ENCODE measurements at regions not wholly inside any gene's neighbourhood (a gene's known extent, or its start where the extent isn't known, plus 50 kb on each side); places are given as distances from the start of the nearest gene placed in this dataset.

- POLR2A ChIA-PET (ENCODE audit: partially characterized antibody) = no interaction called here
- no peaks in the 10 kb centered on the region for H3K27me3 ChIP-seq (replicated peaks in 1 of 4; ENCODE audit: control insufficient read depth in 3 of 4, extremely low read depth in 1 of 4, insufficient read depth in 3 of 4, low read length in 3 of 4)
- 85% methylated on average over 2 of the region's 2 CpGs; no CpG with 5 or more reads in 1 of the 2 experiments for WGBS, 2 experiments (ENCODE audit: extremely low coverage in 1 of 2, insufficient coverage in 1 of 2, insufficient read length in 1 of 2, insufficient replicate concordance in 2 of 2, low coverage in 1 of 2, low lambda C conversion rate in 2 of 2, missing lambda C conversion rate in 1 of 2)
- no peak overlapping the region for H2BK5ac ChIP-seq (ENCODE audit: low read depth, low read length)
- H3K9ac ChIP-seq (replicated peaks in 1 of 4; ENCODE audit: extremely low read depth in 1 of 4, low read depth in 3 of 4, low read length in 3 of 4) = no peak overlapping the region
- H2AFZ ChIP-seq (ENCODE audit: low read length) = no peak overlapping the region
- no peak overlapping the region for H4K5ac ChIP-seq (ENCODE audit: insufficient read length, low read depth, low read length)
- H2BK20ac ChIP-seq (ENCODE audit: low read length) = no peak overlapping the region
- no peak overlapping the region for H4K91ac ChIP-seq (replicated peaks; ENCODE audit: insufficient read length, low read length)
- no peaks in the 10 kb centered on the region for H3K9me3 ChIP-seq (ENCODE audit: insufficient read depth in 2 of 2, low read depth in 1 of 2, low read length in 1 of 2)
- no peaks in the 10 kb centered on the region for H4K20me1 ChIP-seq (replicated peaks in 1 of 2; ENCODE audit: control insufficient read depth in 1 of 2, insufficient read depth in 2 of 2, low read length in 2 of 2)
- no peak overlapping the region for H3K23ac ChIP-seq (ENCODE audit: insufficient read length)
- no peak overlapping the region for H2BK12ac ChIP-seq (ENCODE audit: low read depth, low read length)
- H2BK15ac ChIP-seq (ENCODE audit: low read length) = no peak overlapping the region
- H3K4me1 ChIP-seq (replicated peaks in 1 of 4; ENCODE audit: control insufficient read depth in 3 of 4, insufficient read depth in 4 of 4, low read length in 3 of 4) = no peaks in the 10 kb centered on the region
- no peak overlapping the region for H3K27ac ChIP-seq (ENCODE audit: low read depth, low read length)
- H3K79me2 ChIP-seq (ENCODE audit: control insufficient read depth in 1 of 2, insufficient read depth in 2 of 2, low read length in 2 of 2) = no peaks in the 10 kb centered on the region
- no peak overlapping the region for H4K8ac ChIP-seq (ENCODE audit: extremely low read depth, insufficient read depth, low read length)
- DNase-seq (ENCODE audit: low read depth in 1 of 2, low spot score in 2 of 2) (no peak), FAIRE-seq (no peak)
- no peak overlapping the region for H3K4ac ChIP-seq (replicated peaks; ENCODE audit: insufficient read length, low read depth, low read length)
- no peak overlapping the region for H3K18ac ChIP-seq (ENCODE audit: extremely low read depth, low read length)
- no peak overlapping the region for H2BK120ac ChIP-seq (replicated peaks; ENCODE audit: low read depth, low read length)
- H3K79me1 ChIP-seq (ENCODE audit: low read depth, low read length) = no peaks in the 10 kb centered on the region
- H3K56ac ChIP-seq (replicated peaks; ENCODE audit: insufficient read length, low read depth, low read length) = no peak overlapping the region
- no peak overlapping the region for H3K14ac ChIP-seq (ENCODE audit: insufficient read length)
- H3K23me2 ChIP-seq (ENCODE audit: low read depth, low read length) = no peaks in the 10 kb centered on the region
- H2AK5ac ChIP-seq (ENCODE audit: low read depth, low read length) = no peak overlapping the region
- H3K4me3 ChIP-seq (ENCODE audit: extremely low read depth in 1 of 4, insufficient read depth in 2 of 4, low read depth in 3 of 4, low read length in 4 of 4) = no peak overlapping the region
- H3K4me2 ChIP-seq (ENCODE audit: insufficient read depth in 1 of 2, low read depth in 2 of 2, low read length in 2 of 2) = no peak overlapping the region
- H3K36me3 ChIP-seq (ENCODE audit: control insufficient read depth in 2 of 4, insufficient read depth in 4 of 4, low read length in 3 of 4) = no peaks in the 10 kb centered on the region
- CTCF ChIA-PET (ENCODE audit: partially characterized antibody) = interaction anchor here (0.7 to 1.8 kb wide), 2 partner anchors 10 to 21 kb away, joined by 3 to 5 read pairs; no protein-coding TSS in a partner anchor
- no peak for TF ChIP-seq SIX5 (IDR thresholded peaks at IDR 0.05; ENCODE audit: low read depth, low read length)
- TF ChIP-seq TAF1 (IDR thresholded peaks at IDR 0.05; ENCODE audit: low read depth, low read length) = no peak
- TF ChIP-seq CTCF (IDR thresholded peaks at IDR 0.05; ENCODE audit: control extremely low read depth in 1 of 3, insufficient read depth in 1 of 3, low read depth in 1 of 3, low read length in 3 of 3) = no peak
- TF ChIP-seq SAP30 (IDR thresholded peaks at IDR 0.05; ENCODE audit: insufficient read depth, insufficient replicate concordance, low read length) = no peak
- TF ChIP-seq CHD2 (IDR thresholded peaks at IDR 0.05; ENCODE audit: low read length) = no peak
- TF ChIP-seq SP1 (IDR thresholded peaks at IDR 0.05; ENCODE audit: low read depth, low read length) = no peak
- no peak for TF ChIP-seq EGR1 (IDR thresholded peaks at IDR 0.05; ENCODE audit: borderline replicate concordance, low read depth, low read length)
- TF ChIP-seq KDM4A (IDR thresholded peaks at IDR 0.05; ENCODE audit: low read depth, low read length, severe bottlenecking) = no peak
- no peak for TF ChIP-seq NRF1 (IDR thresholded peaks at IDR 0.05; ENCODE audit: low read depth, low read length)
- TF ChIP-seq RAD21 (IDR thresholded peaks at IDR 0.05 in 1 of 2, conservative IDR thresholded peaks at IDR 0.05 in 1 of 2; ENCODE audit: low read depth in 2 of 2, low read length in 2 of 2) = no peak
- no peak for TF ChIP-seq EP300 (IDR thresholded peaks at IDR 0.05; ENCODE audit: borderline replicate concordance in 1 of 2, low read depth in 2 of 2, low read length in 2 of 2)
- no peak for TF ChIP-seq SIN3A (conservative IDR thresholded peaks at IDR 0.05 in 1 of 2, IDR thresholded peaks at IDR 0.05 in 1 of 2; ENCODE audit: low read depth in 1 of 2, low read length in 2 of 2)
Observed at GRCh38 chr3:102761766-102762165, 327.0 kb downstream of the ZPLD1 start.
